Hepatocyte (in vitro differentiated cells): ENCODE measurements at regions not wholly inside any gene's neighbourhood (a gene's known extent, or its start where the extent isn't known, plus 50 kb on each side); places are given as distances from the start of the nearest gene placed in this dataset.

ENCODE experiments used
- CTCF ChIP-seq: fragments of 200-600 bp; sonication (generic); IDR thresholded peaks from 2 replicates; pipeline ENCODE4 v1.5.1; 2016; ENCODE audit warnings: antibody characterized with exemption, mild to moderate bottlenecking; ENCODE audit not compliant: poor library complexity
- EZH2phosphoT487 ChIP-seq: fragments of 200-600 bp; sonication (generic); IDR thresholded peaks from one replicate; pipeline ENCODE4 v1.6.1; 2018; ENCODE audit warnings: antibody characterized with exemption, mild to moderate bottlenecking, low read depth, moderate library complexity; ENCODE audit not compliant: unreplicated experiment, severe bottlenecking

- TF ChIP-seq CTCF (no peak), EZH2phosphoT487 (no peak)
Observed at GRCh38 chr5:91472631-91473030, 89.5 kb upstream of the ARRDC3 start.
